GM12878 (cell line): ENCODE measurements at regions not wholly inside any gene's neighbourhood (a gene's known extent, or its start where the extent isn't known, plus 50 kb on each side); places are given as distances from the start of the nearest gene placed in this dataset.

Experiments
- CTCF ChIP-seq, 3 experiments: IDR thresholded peaks in 2 of 3; conservative IDR thresholded peaks in 1 of 3; 2 replicates each; pipeline ENCODE4 v1.5.1; 2011; ENCODE audit warnings: low read depth in 3 of 3, low read length in 3 of 3, mild to moderate bottlenecking in 3 of 3, control low read depth in 2 of 3, moderate library complexity in 2 of 3, inconsistent platforms in 1 of 3, mixed read lengths in 1 of 3; ENCODE audit not compliant: control insufficient read depth in 2 of 3, insufficient read depth in 1 of 3; ENCODE audit errors: extremely low read depth in 1 of 3
- PKNOX1 ChIP-seq: fragments of 450-650 bp; IDR thresholded peaks from 2 replicates; pipeline ENCODE4 v1.6.1; 2016; ENCODE audit warnings: mild to moderate bottlenecking
- PML ChIP-seq: IDR thresholded peaks from 2 replicates; pipeline ENCODE4 v1.6.1; 2012; ENCODE audit warnings: low read length, inconsistent platforms
- POLR2A ChIP-seq: IDR thresholded peaks from 2 replicates; pipeline ENCODE4 v1.6.1; 2011; ENCODE audit warnings: low read depth, mild to moderate bottlenecking, low read length
- POLR2AphosphoS5 ChIP-seq: IDR thresholded peaks from 2 replicates; pipeline ENCODE4 v1.6.1; 2011; ENCODE audit warnings: mild to moderate bottlenecking, low read length, inconsistent platforms
- RELA ChIP-seq: fragments of 450-650 bp; IDR thresholded peaks from 2 replicates; pipeline ENCODE4 v1.8.0; 2014; ENCODE audit warnings: borderline replicate concordance; ENCODE audit not compliant: partially characterized antibody

GRCh38 chr12:84315926-84316325, 596.7 kb downstream of the SLC6A15 start:
- TF ChIP-seq PKNOX1 (no peak), PML (no peak), CTCF (IDR thresholded peaks at IDR 0.05 in 2 of 3, conservative IDR thresholded peaks at IDR 0.05 in 1 of 3; ENCODE audit: control insufficient read depth in 2 of 3, extremely low read depth in 1 of 3, insufficient read depth in 1 of 3, low read depth in 3 of 3, low read length in 3 of 3) (no peak), POLR2AphosphoS5 (no peak), POLR2A (no peak), RELA (no peak)
